ENCODE measurements at regions not wholly inside any gene's neighbourhood (a gene's known extent, or its start where the extent isn't known, plus 50 kb on each side); places are given as distances from the start of the nearest gene placed in this dataset.

DNA sequence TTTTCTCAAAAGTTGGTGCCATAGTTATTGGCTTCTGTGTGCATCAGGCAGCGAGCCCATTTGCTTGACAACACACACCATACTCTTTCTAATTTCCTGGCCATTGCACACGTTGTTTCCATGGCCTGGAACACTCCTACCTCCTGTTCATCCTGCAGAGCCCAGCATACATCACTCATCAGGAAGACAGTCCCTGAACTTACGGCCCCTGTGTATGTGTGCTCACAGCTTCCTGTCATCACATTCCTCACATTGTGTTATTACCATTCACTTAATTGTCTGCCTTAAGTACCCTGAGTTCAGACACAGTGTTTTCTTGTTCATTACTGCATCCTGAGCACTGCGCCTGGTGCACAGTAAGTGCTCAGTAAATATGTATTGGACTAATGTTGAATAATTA lies 355.9 kb downstream of the PRELID2 start:
- TF ChIP-seq, protein P1, sequence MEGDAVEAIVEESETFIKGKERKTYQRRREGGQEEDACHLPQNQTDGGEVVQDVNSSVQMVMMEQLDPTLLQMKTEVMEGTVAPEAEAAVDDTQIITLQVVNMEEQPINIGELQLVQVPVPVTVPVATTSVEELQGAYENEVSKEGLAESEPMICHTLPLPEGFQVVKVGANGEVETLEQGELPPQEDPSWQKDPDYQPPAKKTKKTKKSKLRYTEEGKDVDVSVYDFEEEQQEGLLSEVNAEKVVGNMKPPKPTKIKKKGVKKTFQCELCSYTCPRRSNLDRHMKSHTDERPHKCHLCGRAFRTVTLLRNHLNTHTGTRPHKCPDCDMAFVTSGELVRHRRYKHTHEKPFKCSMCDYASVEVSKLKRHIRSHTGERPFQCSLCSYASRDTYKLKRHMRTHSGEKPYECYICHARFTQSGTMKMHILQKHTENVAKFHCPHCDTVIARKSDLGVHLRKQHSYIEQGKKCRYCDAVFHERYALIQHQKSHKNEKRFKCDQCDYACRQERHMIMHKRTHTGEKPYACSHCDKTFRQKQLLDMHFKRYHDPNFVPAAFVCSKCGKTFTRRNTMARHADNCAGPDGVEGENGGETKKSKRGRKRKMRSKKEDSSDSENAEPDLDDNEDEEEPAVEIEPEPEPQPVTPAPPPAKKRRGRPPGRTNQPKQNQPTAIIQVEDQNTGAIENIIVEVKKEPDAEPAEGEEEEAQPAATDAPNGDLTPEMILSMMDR (IDR thresholded peaks at IDR 0.05): no peak
- no peak for TF ChIP-seq SMC3 (IDR thresholded peaks at IDR 0.05)
- TF ChIP-seq, protein P2, sequence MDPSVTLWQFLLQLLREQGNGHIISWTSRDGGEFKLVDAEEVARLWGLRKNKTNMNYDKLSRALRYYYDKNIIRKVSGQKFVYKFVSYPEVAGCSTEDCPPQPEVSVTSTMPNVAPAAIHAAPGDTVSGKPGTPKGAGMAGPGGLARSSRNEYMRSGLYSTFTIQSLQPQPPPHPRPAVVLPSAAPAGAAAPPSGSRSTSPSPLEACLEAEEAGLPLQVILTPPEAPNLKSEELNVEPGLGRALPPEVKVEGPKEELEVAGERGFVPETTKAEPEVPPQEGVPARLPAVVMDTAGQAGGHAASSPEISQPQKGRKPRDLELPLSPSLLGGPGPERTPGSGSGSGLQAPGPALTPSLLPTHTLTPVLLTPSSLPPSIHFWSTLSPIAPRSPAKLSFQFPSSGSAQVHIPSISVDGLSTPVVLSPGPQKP (IDR thresholded peaks at IDR 0.05; ENCODE audit: low read depth, low read length): no peak
- TF ChIP-seq POLR2A (IDR thresholded peaks at IDR 0.05; ENCODE audit: low read length): no peak
- no peak for TF ChIP-seq MAZ (IDR thresholded peaks at IDR 0.05; ENCODE audit: borderline replicate concordance, low read depth, low read length)
- no peak for TF ChIP-seq RAD21 (conservative IDR thresholded peaks at IDR 0.05 in 1 of 2, IDR thresholded peaks at IDR 0.05 in 1 of 2)
- no peak for TF ChIP-seq JUNB (IDR thresholded peaks at IDR 0.05)
- no peak for TF ChIP-seq ZSCAN20 (CRISPR knock-in tag; IDR thresholded peaks at IDR 0.05)
- no peak for TF ChIP-seq SREBF2 (IDR thresholded peaks at IDR 0.05)
- no peak for TF ChIP-seq BHLHE40 (IDR thresholded peaks at IDR 0.05; ENCODE audit: low read depth, low read length)
- TF ChIP-seq KDM5A (IDR thresholded peaks at IDR 0.05): no peak
- no peak for TF ChIP-seq JUN (IDR thresholded peaks at IDR 0.05)

Measured in A549 (cell line).